ENCODE measurements at regions not wholly inside any gene's neighbourhood (a gene's known extent, or its start where the extent isn't known, plus 50 kb on each side); places are given as distances from the start of the nearest gene placed in this dataset.

DNA sequence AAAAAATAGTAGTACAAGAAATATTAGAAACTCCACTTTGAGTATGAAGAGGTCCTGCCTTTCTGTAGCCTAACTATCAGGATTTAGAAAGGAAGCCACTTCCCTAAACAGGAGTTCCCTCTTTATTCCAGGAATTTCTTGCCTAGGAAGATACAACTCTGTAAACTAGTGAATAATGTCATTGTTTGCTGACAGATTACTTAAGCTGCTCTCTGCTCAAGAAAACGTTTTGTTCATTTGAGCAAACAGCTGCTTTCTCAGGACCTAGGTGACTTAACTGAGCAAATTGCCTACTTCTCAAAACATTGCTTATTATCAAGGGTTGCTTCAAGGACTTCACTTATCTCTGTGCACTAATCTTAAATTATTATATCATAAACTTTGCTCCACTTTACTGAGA is 1419.4 kb upstream of the SLC10A2 start:
- TF ChIP-seq, protein P1, sequence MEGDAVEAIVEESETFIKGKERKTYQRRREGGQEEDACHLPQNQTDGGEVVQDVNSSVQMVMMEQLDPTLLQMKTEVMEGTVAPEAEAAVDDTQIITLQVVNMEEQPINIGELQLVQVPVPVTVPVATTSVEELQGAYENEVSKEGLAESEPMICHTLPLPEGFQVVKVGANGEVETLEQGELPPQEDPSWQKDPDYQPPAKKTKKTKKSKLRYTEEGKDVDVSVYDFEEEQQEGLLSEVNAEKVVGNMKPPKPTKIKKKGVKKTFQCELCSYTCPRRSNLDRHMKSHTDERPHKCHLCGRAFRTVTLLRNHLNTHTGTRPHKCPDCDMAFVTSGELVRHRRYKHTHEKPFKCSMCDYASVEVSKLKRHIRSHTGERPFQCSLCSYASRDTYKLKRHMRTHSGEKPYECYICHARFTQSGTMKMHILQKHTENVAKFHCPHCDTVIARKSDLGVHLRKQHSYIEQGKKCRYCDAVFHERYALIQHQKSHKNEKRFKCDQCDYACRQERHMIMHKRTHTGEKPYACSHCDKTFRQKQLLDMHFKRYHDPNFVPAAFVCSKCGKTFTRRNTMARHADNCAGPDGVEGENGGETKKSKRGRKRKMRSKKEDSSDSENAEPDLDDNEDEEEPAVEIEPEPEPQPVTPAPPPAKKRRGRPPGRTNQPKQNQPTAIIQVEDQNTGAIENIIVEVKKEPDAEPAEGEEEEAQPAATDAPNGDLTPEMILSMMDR (conservative IDR thresholded peaks at IDR 0.05; ENCODE audit: low read depth in 2 of 2) = no peak
- no peak for TF ChIP-seq STAT1 (IDR thresholded peaks at IDR 0.05; ENCODE audit: unreplicated experiment)
- TF ChIP-seq JUNB (IDR thresholded peaks at IDR 0.05; ENCODE audit: unreplicated experiment) = no peak
- TF ChIP-seq EZH2 (IDR thresholded peaks at IDR 0.05; ENCODE audit: low read depth, unreplicated experiment) = no peak
- no peak for TF ChIP-seq POLR2AphosphoS5 (IDR thresholded peaks at IDR 0.05; ENCODE audit: low read depth)
- TF ChIP-seq, protein P2, sequence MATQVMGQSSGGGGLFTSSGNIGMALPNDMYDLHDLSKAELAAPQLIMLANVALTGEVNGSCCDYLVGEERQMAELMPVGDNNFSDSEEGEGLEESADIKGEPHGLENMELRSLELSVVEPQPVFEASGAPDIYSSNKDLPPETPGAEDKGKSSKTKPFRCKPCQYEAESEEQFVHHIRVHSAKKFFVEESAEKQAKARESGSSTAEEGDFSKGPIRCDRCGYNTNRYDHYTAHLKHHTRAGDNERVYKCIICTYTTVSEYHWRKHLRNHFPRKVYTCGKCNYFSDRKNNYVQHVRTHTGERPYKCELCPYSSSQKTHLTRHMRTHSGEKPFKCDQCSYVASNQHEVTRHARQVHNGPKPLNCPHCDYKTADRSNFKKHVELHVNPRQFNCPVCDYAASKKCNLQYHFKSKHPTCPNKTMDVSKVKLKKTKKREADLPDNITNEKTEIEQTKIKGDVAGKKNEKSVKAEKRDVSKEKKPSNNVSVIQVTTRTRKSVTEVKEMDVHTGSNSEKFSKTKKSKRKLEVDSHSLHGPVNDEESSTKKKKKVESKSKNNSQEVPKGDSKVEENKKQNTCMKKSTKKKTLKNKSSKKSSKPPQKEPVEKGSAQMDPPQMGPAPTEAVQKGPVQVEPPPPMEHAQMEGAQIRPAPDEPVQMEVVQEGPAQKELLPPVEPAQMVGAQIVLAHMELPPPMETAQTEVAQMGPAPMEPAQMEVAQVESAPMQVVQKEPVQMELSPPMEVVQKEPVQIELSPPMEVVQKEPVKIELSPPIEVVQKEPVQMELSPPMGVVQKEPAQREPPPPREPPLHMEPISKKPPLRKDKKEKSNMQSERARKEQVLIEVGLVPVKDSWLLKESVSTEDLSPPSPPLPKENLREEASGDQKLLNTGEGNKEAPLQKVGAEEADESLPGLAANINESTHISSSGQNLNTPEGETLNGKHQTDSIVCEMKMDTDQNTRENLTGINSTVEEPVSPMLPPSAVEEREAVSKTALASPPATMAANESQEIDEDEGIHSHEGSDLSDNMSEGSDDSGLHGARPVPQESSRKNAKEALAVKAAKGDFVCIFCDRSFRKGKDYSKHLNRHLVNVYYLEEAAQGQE (IDR thresholded peaks at IDR 0.05; ENCODE audit: unreplicated experiment) = no peak
- TF ChIP-seq EZH2phosphoT487 (IDR thresholded peaks at IDR 0.05; ENCODE audit: unreplicated experiment) = no peak
- no peak for TF ChIP-seq ZNF114 (CRISPR knock-in tag; IDR thresholded peaks at IDR 0.05)

All from GM23338 (cell line).